Choroid plexus epithelial cell (primary cell): ENCODE measurements at regions not wholly inside any gene's neighbourhood (a gene's known extent, or its start where the extent isn't known, plus 50 kb on each side); places are given as distances from the start of the nearest gene placed in this dataset.

Source experiments
- DNase-seq: peaks from one replicate; pipeline ENCODE4 v3.0.0-alpha.2; 2010; ENCODE audit warnings: low read depth
- H3K4me3 ChIP-seq: 2 replicates; pipeline ENCODE4 v1.5.1; 2011; ENCODE audit warnings: low read depth, mild to moderate bottlenecking, control low read depth, low read length, moderate library complexity
- CTCF ChIP-seq: conservative IDR thresholded peaks from 2 replicates; pipeline ENCODE4 v1.5.1; 2011; ENCODE audit warnings: low read depth, mild to moderate bottlenecking, control low read depth, inconsistent platforms, low read length, moderate library complexity

GRCh38 chr4:123479944-123480343 is 83.3 kb downstream of the SPRY1 start:
- H3K4me3 ChIP-seq = no peak overlapping the region
- peak; percentile 32 for DNase-seq
- TF ChIP-seq CTCF = no peak

- peak; percentile 55 for DNase-seq
- H3K4me3 ChIP-seq = no peak overlapping the region
- no peak for TF ChIP-seq CTCF
Observed at GRCh38 chr4:123480706-123481418, 84.3 kb downstream of the SPRY1 start.

- TF ChIP-seq CTCF = no peak
- no peak overlapping the region for H3K4me3 ChIP-seq
- DNase-seq = no peak
Observed at GRCh38 chr4:123481717-123482116, 85.1 kb downstream of the SPRY1 start.

GRCh38 chr4:123484291-123484926 is 87.8 kb downstream of the SPRY1 start:
- no peak for TF ChIP-seq CTCF
- DNase-seq = no peak
- H3K4me3 ChIP-seq = no peak overlapping the region

- no peak overlapping the region for H3K4me3 ChIP-seq
- no peak for DNase-seq
- TF ChIP-seq CTCF = no peak
Observed at GRCh38 chr4:123485601-123486000, 89.0 kb downstream of the SPRY1 start.

DNA sequence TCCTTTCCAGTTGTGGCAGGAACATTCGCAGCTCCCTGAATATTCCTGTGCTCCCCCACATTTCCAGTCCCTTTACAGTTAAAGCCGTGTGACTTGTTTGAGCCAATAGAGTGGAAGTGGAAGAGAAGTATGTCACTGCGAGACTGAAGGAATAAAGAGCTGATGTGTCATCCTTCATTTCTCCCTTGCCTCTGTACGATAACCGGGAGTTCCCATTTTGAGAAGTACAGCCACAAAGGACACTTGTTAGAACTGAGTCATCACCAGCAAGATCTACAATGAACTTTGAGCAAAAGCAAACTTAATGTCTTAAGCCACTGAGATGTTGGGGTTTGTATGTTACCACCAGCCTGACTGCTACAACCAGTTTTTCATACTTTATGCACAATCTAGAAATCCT is 92.3 kb downstream of the SPRY1 start:
- no peak for TF ChIP-seq CTCF
- H3K4me3 ChIP-seq = no peak overlapping the region
- peak; percentile 69 for DNase-seq

GRCh38 chr4:123495530-123495929 is 98.9 kb downstream of the SPRY1 start:
- DNase-seq = peak; percentile 71
- no peak overlapping the region for H3K4me3 ChIP-seq
- no peak for TF ChIP-seq CTCF
